H9 (cell line): ENCODE measurements at regions not wholly inside any gene's neighbourhood (a gene's known extent, or its start where the extent isn't known, plus 50 kb on each side); places are given as distances from the start of the nearest gene placed in this dataset.

Source experiments
- DNase-seq: peaks from one replicate; pipeline ENCODE4 v3.0.0-alpha.2; 2017
- H2AFZ ChIP-seq: one replicate; pipeline ENCODE4 v1.6.1; 2013; ENCODE audit warnings: mild to moderate bottlenecking, low read length, control low read depth, moderate library complexity
- H2AK5ac ChIP-seq: 2 replicates; pipeline ENCODE4 v1.6.1; 2013; ENCODE audit warnings: low read length, control low read depth, mixed read lengths; ENCODE audit not compliant: insufficient read length
- H2BK120ac ChIP-seq: one replicate; pipeline ENCODE4 v1.6.1; 2013; ENCODE audit warnings: low read depth, mild to moderate bottlenecking, low read length, control low read depth, inconsistent platforms; ENCODE audit not compliant: poor library complexity, severe bottlenecking
- H2BK12ac ChIP-seq: 2 replicates; pipeline ENCODE4 v1.6.1; 2013; ENCODE audit warnings: low read length, control low read depth, mixed read lengths, low read depth; ENCODE audit not compliant: insufficient read length
- H2BK15ac ChIP-seq: 2 replicates; pipeline ENCODE4 v1.6.1; 2013; ENCODE audit warnings: low read depth, low read length, control low read depth
- H2BK20ac ChIP-seq: one replicate; pipeline ENCODE4 v1.6.1; 2013; ENCODE audit warnings: low read depth, mild to moderate bottlenecking, low read length, control low read depth, inconsistent platforms; ENCODE audit not compliant: poor library complexity, severe bottlenecking
- H2BK5ac ChIP-seq: 2 replicates; pipeline ENCODE4 v1.6.1; 2013; ENCODE audit warnings: low read length, control low read depth, mixed read lengths; ENCODE audit not compliant: insufficient read length
- H3K14ac ChIP-seq: 2 replicates; pipeline ENCODE4 v1.6.1; 2013; ENCODE audit warnings: low read length, control low read depth; ENCODE audit not compliant: insufficient read depth
- H3K18ac ChIP-seq: 2 replicates; pipeline ENCODE4 v1.6.1; 2013; ENCODE audit warnings: low read depth, mild to moderate bottlenecking, mixed read lengths, low read length, control low read depth; ENCODE audit not compliant: insufficient read length
- H3K23ac ChIP-seq: 2 replicates; pipeline ENCODE4 v1.6.1; 2013; ENCODE audit warnings: low read length, control low read depth, mixed read lengths, low read depth; ENCODE audit not compliant: insufficient read length
- H3K23me2 ChIP-seq: 2 replicates; pipeline ENCODE4 v1.6.1; 2013; ENCODE audit warnings: low read depth, mild to moderate bottlenecking, mixed read lengths, low read length, control low read depth; ENCODE audit not compliant: insufficient read length, poor library complexity, severe bottlenecking
- H3K27ac ChIP-seq: 2 replicates; pipeline ENCODE4 v1.5.1; 2013; ENCODE audit warnings: low read length, control low read depth, mixed read lengths, low read depth; ENCODE audit not compliant: insufficient read length
- H3K27me3 ChIP-seq: 2 replicates; pipeline ENCODE4 v1.6.1; 2013; ENCODE audit warnings: low read length, control low read depth, inconsistent platforms; ENCODE audit not compliant: insufficient read depth
- H3K4ac ChIP-seq: 2 replicates; pipeline ENCODE4 v1.6.1; 2013; ENCODE audit warnings: low read depth, mild to moderate bottlenecking, control low read depth, inconsistent platforms, low read length, moderate library complexity
- H3K4me1 ChIP-seq: 2 replicates; pipeline ENCODE4 v1.6.1; 2013; ENCODE audit warnings: low read length, control low read depth, inconsistent platforms; ENCODE audit not compliant: insufficient read depth
- H3K4me2 ChIP-seq: 2 replicates; pipeline ENCODE4 v1.6.1; 2013; ENCODE audit warnings: low read length, control low read depth, mixed read lengths; ENCODE audit not compliant: insufficient read length, insufficient read depth
- H3K56ac ChIP-seq: 2 replicates; pipeline ENCODE4 v1.6.1; 2013; ENCODE audit warnings: low read depth, mild to moderate bottlenecking, mixed read lengths, low read length, control low read depth; ENCODE audit not compliant: insufficient read length
- H3K79me1 ChIP-seq: 2 replicates; pipeline ENCODE4 v1.6.1; 2013; ENCODE audit warnings: low read depth, mild to moderate bottlenecking, moderate library complexity, low read length, control low read depth, inconsistent platforms; ENCODE audit not compliant: insufficient read depth, poor library complexity, severe bottlenecking
- H3K79me2 ChIP-seq: 2 replicates; pipeline ENCODE4 v1.6.1; 2013; ENCODE audit warnings: low read length, control low read depth, inconsistent platforms; ENCODE audit not compliant: insufficient read depth
- H3K9ac ChIP-seq: 2 replicates; pipeline ENCODE4 v1.6.1; 2013; ENCODE audit warnings: low read length, control low read depth, mixed read lengths; ENCODE audit not compliant: insufficient read length; ENCODE audit errors: extremely low read depth
- H3K9me3 ChIP-seq: one replicate; pipeline ENCODE4 v1.6.1; 2013; ENCODE audit warnings: low read depth, low read length, inconsistent platforms; ENCODE audit not compliant: control insufficient read depth
- H3T11ph ChIP-seq: one replicate; pipeline ENCODE4 v1.6.1; 2013; ENCODE audit warnings: mild to moderate bottlenecking, low read length, control low read depth, inconsistent platforms
- H4K20me1 ChIP-seq: one replicate; pipeline ENCODE4 v1.6.1; 2013; ENCODE audit not compliant: control insufficient read depth, insufficient read length, insufficient read depth
- H4K5ac ChIP-seq: 2 replicates; pipeline ENCODE4 v1.6.1; 2013; ENCODE audit warnings: low read depth, mild to moderate bottlenecking, mixed read lengths, low read length, control low read depth; ENCODE audit not compliant: insufficient read length
- H4K8ac ChIP-seq: replicated peaks from 2 replicates; pipeline ENCODE4 v1.6.1; 2013; ENCODE audit warnings: low read length, control low read depth, mixed read lengths, low read depth; ENCODE audit not compliant: insufficient read length
- H4K91ac ChIP-seq: 2 replicates; pipeline ENCODE4 v1.6.1; 2013; ENCODE audit warnings: low read depth, mild to moderate bottlenecking, moderate library complexity, mixed read lengths, low read length, control low read depth; ENCODE audit not compliant: insufficient read length
- H3K27ac Mint-ChIP-seq, 3 experiments: 2 replicates in 2 of 3; 3 replicates in 1 of 3; pipeline ENCODE4 v1.8.0; 2020 to 2021; ENCODE audit warnings: mixed read lengths in 3 of 3, mild to moderate bottlenecking in 1 of 3, moderate library complexity in 1 of 3
- H3K27me3 Mint-ChIP-seq: 2 replicates; pipeline ENCODE4 v1.8.0; 2021; ENCODE audit warnings: low read depth, mild to moderate bottlenecking, moderate library complexity, mixed read lengths
- H3K36me3 Mint-ChIP-seq, 3 experiments: 2 replicates in 2 of 3; 3 replicates in 1 of 3; pipeline ENCODE4 v1.8.0; 2020 to 2021; ENCODE audit warnings: low read depth in 3 of 3, mixed read lengths in 3 of 3; ENCODE audit not compliant: insufficient read depth in 1 of 3
- H3K4me1 Mint-ChIP-seq, 2 experiments: 2 replicates each; pipeline ENCODE4 v1.8.0; 2020; ENCODE audit warnings: mixed read lengths in 2 of 2
- H3K4me3 Mint-ChIP-seq, 2 experiments: 2 replicates in 1 of 2; 3 replicates in 1 of 2; pipeline ENCODE4 v1.8.0; 2020 to 2021; ENCODE audit warnings: mild to moderate bottlenecking in 2 of 2, mixed read lengths in 2 of 2, moderate library complexity in 1 of 2
- H3K9me3 Mint-ChIP-seq, 2 experiments: 2 replicates in 1 of 2; 3 replicates in 1 of 2; pipeline ENCODE4 v1.8.0; 2020; ENCODE audit warnings: mild to moderate bottlenecking in 2 of 2, mixed read lengths in 2 of 2, moderate library complexity in 1 of 2
- CTCF ChIP-seq: fragments of 200-600 bp; sonication (generic); conservative IDR thresholded peaks from 3 replicates; pipeline ENCODE4 v1.8.0; 2021; ENCODE audit warnings: antibody characterized with exemption, mild to moderate bottlenecking
- WGBS: extraction: QIAGEN DNeasy Blood & Tissue Kit; methylation state at CpG from one replicate; pipeline ENCODE4 v1.1.7; 2013; ENCODE audit warnings: missing lambda C conversion rate, low lambda C conversion rate, mixed read lengths; ENCODE audit not compliant: insufficient read length; ENCODE audit errors: extremely low coverage; 5-methylcytosine and 5-hydroxymethylcytosine counted together

- no peak overlapping the region for H3K14ac ChIP-seq
- no peak overlapping the region for H3K9ac ChIP-seq
- H3K23ac ChIP-seq, result no peak overlapping the region
- Mint-ChIP-seq H3K4me1 (no peaks in the 10 kb centered on the region), H3K9me3 (peaks cover 4 to 17% of the 10 kb centered on the region in 2 experiments; a peak in 4 of 5 replicates), H3K4me3 (no peak overlapping the region), H3K27me3 (no peaks in the 10 kb centered on the region), H3K27ac (no peak overlapping the region), H3K36me3 (peaks cover 0 to 5% (median 0%) of the 10 kb centered on the region in 3 experiments; a peak in 4 of 7 replicates)
- H2BK20ac ChIP-seq, result no peak overlapping the region
- DNase-seq, result no peak
- no peaks in the 10 kb centered on the region for H3K79me1 ChIP-seq
- H3K27me3 ChIP-seq, result no peaks in the 10 kb centered on the region
- no peak overlapping the region for H2AK5ac ChIP-seq
- H2BK120ac ChIP-seq, result no peak overlapping the region
- H2AFZ ChIP-seq, result no peak overlapping the region
- H3K56ac ChIP-seq, result no peak overlapping the region
- H2BK15ac ChIP-seq, result no peak overlapping the region
- no peak overlapping the region for H2BK5ac ChIP-seq
- no peak overlapping the region for H2BK12ac ChIP-seq
- WGBS, result no CpG with 5 or more reads among the region's 7 CpGs
- H3K4ac ChIP-seq, result no peak overlapping the region
- H4K8ac ChIP-seq, result no peak overlapping the region
- H3T11ph ChIP-seq, result no peak overlapping the region
- H3K79me2 ChIP-seq, result no peaks in the 10 kb centered on the region
- no peak overlapping the region for H3K18ac ChIP-seq
- H3K27ac ChIP-seq, result no peak overlapping the region
- no peaks in the 10 kb centered on the region for H3K4me1 ChIP-seq
- H3K9me3 ChIP-seq, result no peaks in the 10 kb centered on the region
- no peaks in the 10 kb centered on the region for H4K20me1 ChIP-seq
- no peaks in the 10 kb centered on the region for H3K23me2 ChIP-seq
- no peak overlapping the region for H3K4me2 ChIP-seq
- H4K5ac ChIP-seq, result no peak overlapping the region
- H4K91ac ChIP-seq, result no peak overlapping the region
- TF ChIP-seq CTCF, result no peak
Observed at GRCh38 chr7:46819819-46820218, 762.1 kb downstream of the TNS3 start.
